ENCODE measurements at regions not wholly inside any gene's neighbourhood (a gene's known extent, or its start where the extent isn't known, plus 50 kb on each side); places are given as distances from the start of the nearest gene placed in this dataset.

- no peak overlapping the region for H3K9ac ChIP-seq (ENCODE audit: low read length)
- H3K27me3 ChIP-seq (ENCODE audit: insufficient read depth, low read depth, low read length): no peaks in the 10 kb centered on the region
Observed at GRCh38 chr3:105140899-105141367, 225.8 kb upstream of the ALCAM start.

GRCh38 chr3:105144837-105145236 is 221.9 kb upstream of the ALCAM start:
- Histone ChIP-seq H3F3A (ENCODE audit: insufficient read depth, low read length, poor library complexity, severe bottlenecking) (no peaks in the 10 kb centered on the region), H3K9me3 (ENCODE audit: low read length) (no peaks in the 10 kb centered on the region), H3K9me2 (ENCODE audit: insufficient read depth, low read length) (no peaks in the 10 kb centered on the region), H2AFZ (ENCODE audit: low read depth, low read length) (no peak overlapping the region), H3K4me3 (ENCODE audit: low read length) (no peak overlapping the region), H3K9ac (ENCODE audit: low read length) (no peak overlapping the region), H3K27me3 (ENCODE audit: insufficient read depth, low read depth, low read length) (no peaks in the 10 kb centered on the region), H3K36me3 (ENCODE audit: insufficient read depth, low read length) (no peaks in the 10 kb centered on the region), H3K4me2 (ENCODE audit: low read length) (no peak overlapping the region), H3K79me2 (replicated peaks; ENCODE audit: insufficient read depth, low read length) (no peaks in the 10 kb centered on the region), H3K27ac (ENCODE audit: low read length) (no peak overlapping the region), H4K20me1 (ENCODE audit: insufficient read depth) (no peaks in the 10 kb centered on the region)
- TF ChIP-seq SMC3 (conservative IDR thresholded peaks at IDR 0.05; ENCODE audit: poor library complexity) (no peak), TAF1 (IDR thresholded peaks at IDR 0.05; ENCODE audit: low read depth) (no peak), REST (IDR thresholded peaks at IDR 0.05; ENCODE audit: borderline replicate concordance) (no peak), CTCF (IDR thresholded peaks at IDR 0.05; ENCODE audit: poor library complexity, severe bottlenecking) (no peak), EZH2 (IDR thresholded peaks at IDR 0.05; ENCODE audit: borderline replicate concordance, insufficient read depth, low read length, poor library complexity, severe bottlenecking) (no peak), MXI1 (conservative IDR thresholded peaks at IDR 0.05; ENCODE audit: poor library complexity, severe bottlenecking) (no peak)

More at GRCh38 chr3:105140899-105141367, 225.8 kb upstream of the ALCAM start:
- H3K79me2 ChIP-seq (replicated peaks; ENCODE audit: insufficient read depth, low read length): no peaks in the 10 kb centered on the region
- H3K4me2 ChIP-seq (ENCODE audit: low read length): no peak overlapping the region
- no peaks in the 10 kb centered on the region for H4K20me1 ChIP-seq (ENCODE audit: insufficient read depth)
- no peak overlapping the region for H3K27ac ChIP-seq (ENCODE audit: low read length)
- no peaks in the 10 kb centered on the region for H3K36me3 ChIP-seq (ENCODE audit: insufficient read depth, low read length)
- TF ChIP-seq SMC3 (conservative IDR thresholded peaks at IDR 0.05; ENCODE audit: poor library complexity) (no peak), EP300 (conservative IDR thresholded peaks at IDR 0.05; ENCODE audit: poor library complexity, severe bottlenecking) (no peak), RAD21 (conservative IDR thresholded peaks at IDR 0.05) (no peak), POLR2AphosphoS5 (IDR thresholded peaks at IDR 0.05) (no peak), REST (IDR thresholded peaks at IDR 0.05; ENCODE audit: borderline replicate concordance) (no peak), EZH2 (IDR thresholded peaks at IDR 0.05; ENCODE audit: borderline replicate concordance, insufficient read depth, low read length, poor library complexity, severe bottlenecking) (no peak), CTCF (IDR thresholded peaks at IDR 0.05; ENCODE audit: poor library complexity, severe bottlenecking) (no peak), MXI1 (conservative IDR thresholded peaks at IDR 0.05; ENCODE audit: poor library complexity, severe bottlenecking) (no peak), TAF1 (IDR thresholded peaks at IDR 0.05; ENCODE audit: low read depth) (no peak)
- no peaks in the 10 kb centered on the region for H3F3A ChIP-seq (ENCODE audit: insufficient read depth, low read length, poor library complexity, severe bottlenecking)
- H2AFZ ChIP-seq (ENCODE audit: low read depth, low read length): no peak overlapping the region
- H3K9me3 ChIP-seq (ENCODE audit: low read length): no peaks in the 10 kb centered on the region
- H3K4me3 ChIP-seq (ENCODE audit: low read length): no peak overlapping the region
- no peaks in the 10 kb centered on the region for H3K9me2 ChIP-seq (ENCODE audit: insufficient read depth, low read length)
